ENCODE measurements at regions not wholly inside any gene's neighbourhood (a gene's known extent, or its start where the extent isn't known, plus 50 kb on each side); places are given as distances from the start of the nearest gene placed in this dataset.

DNA sequence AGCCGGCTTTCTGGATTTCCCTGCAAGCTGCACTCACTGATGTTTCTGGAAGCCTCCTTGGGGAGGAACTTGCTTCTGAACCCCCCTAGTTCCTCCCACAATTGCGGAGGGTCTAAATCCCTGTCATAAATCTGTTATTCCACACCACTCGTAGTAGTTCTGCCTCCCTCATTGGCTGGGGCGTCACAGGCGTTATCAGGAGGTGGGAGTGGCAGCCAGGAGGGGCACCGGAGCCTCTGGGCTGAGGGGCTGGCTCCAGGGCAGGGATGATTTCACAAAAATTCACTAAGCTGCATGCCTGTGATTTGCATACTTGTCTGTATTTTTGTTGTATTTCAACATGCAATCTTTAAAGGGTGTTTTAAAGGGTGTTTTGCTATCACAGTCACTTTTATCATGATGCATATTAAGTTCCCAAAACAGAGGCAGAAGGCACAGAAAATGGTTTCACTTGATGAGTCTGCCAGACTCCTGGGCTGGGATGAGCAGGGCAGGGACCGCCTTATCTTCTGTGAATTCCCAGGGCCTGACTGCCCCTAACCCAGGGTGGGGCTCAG, 176.2 kb upstream of the FOXF1 start:
- Histone ChIP-seq H3K4me3 (no peak overlapping the region), H3K36me3 (no peaks in the 10 kb centered on the region), H3K4me1 (no peaks in the 10 kb centered on the region), H3K9me3 (no peaks in the 10 kb centered on the region), H3K27me3 (peaks cover 0 to 52% of the 10 kb centered on the region in 2 donors), H3K27ac (no peak overlapping the region)
- no peak for DNase-seq
- ATAC-seq: no peak
- intact Hi-C loops (cut with DNase I): no loop called here
- TF ChIP-seq, protein P1, sequence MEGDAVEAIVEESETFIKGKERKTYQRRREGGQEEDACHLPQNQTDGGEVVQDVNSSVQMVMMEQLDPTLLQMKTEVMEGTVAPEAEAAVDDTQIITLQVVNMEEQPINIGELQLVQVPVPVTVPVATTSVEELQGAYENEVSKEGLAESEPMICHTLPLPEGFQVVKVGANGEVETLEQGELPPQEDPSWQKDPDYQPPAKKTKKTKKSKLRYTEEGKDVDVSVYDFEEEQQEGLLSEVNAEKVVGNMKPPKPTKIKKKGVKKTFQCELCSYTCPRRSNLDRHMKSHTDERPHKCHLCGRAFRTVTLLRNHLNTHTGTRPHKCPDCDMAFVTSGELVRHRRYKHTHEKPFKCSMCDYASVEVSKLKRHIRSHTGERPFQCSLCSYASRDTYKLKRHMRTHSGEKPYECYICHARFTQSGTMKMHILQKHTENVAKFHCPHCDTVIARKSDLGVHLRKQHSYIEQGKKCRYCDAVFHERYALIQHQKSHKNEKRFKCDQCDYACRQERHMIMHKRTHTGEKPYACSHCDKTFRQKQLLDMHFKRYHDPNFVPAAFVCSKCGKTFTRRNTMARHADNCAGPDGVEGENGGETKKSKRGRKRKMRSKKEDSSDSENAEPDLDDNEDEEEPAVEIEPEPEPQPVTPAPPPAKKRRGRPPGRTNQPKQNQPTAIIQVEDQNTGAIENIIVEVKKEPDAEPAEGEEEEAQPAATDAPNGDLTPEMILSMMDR (IDR thresholded peaks at IDR 0.05): no peak

DNA sequence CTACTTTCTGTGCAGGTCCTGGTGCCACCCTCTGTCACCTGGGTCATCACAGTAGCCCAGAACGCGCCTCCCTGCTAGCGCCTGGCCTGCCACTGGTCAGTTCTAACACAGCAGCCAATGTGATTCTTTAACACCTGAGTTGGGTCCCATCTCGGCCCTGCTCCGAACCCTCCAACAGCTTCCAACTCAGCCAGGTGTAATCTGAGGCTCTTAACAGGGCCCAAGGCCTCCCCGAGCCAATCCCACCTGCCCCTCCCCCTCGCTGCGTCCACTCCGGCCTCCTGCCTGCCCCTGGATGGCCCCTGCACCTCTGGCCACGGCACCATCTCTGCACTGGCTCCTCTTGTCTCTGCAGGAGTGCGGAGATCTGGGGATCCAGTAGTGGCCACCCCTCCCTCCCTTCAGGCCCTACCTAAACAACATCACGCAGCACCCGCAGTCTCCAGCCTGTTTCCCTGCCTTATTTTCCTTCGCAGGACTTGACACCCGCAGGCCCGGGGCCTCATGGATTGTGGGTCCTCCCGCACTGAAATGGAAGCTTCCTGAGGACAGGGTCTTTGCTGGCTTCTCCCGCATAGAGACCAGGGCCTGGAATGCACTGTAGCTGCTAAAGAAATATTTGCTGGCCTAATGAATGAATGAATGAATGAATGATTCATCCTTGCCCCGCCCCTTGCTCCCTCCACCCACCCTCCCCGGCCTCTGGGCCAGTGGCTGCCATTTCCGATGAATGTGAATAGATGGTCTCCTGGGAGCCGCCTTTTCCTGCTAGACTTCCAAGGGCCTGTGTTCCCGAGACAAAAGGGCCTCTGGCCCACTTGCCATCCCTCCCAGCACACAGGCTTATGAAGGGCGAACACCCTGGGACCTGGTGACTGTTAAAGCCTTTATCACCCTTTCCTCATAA, 174.8 kb upstream of the FOXF1 start:
- intact Hi-C loops (cut with DNase I): no loop called here
- TF ChIP-seq, protein P1 (IDR thresholded peaks at IDR 0.05): no peak
- H3K9me3 ChIP-seq: no peaks in the 10 kb centered on the region
- H3K36me3 ChIP-seq: no peaks in the 10 kb centered on the region
- H3K27me3 ChIP-seq: peaks cover 0 to 51% of the 10 kb centered on the region in 2 donors
- no peak overlapping the region for H3K27ac ChIP-seq
- DNase-seq: no peak
- no peak overlapping the region for H3K4me3 ChIP-seq
- no peaks in the 10 kb centered on the region for H3K4me1 ChIP-seq
- no peak for ATAC-seq

DNA sequence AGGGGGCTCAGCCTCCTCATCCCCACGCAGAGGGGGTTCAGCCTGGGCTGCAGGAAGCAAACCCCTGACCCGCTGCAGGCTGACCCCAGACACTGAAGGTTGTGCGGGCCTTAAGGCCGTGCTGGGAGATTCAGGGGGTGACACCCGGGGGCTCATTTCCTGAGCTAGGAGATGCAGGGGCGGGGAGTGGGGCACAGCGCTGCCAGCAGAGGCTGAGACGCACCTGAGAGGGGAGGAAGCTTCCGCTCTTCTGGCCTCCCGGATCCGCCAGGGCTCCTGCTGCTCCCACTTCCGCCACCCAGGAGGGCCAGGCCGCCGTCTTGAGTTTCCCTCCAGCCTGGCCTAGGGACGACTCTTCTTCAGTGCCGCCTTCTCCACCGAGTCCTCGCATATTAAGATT, 173.2 kb upstream of the FOXF1 start:
- TF ChIP-seq, protein P1 (IDR thresholded peaks at IDR 0.05): no peak
- Histone ChIP-seq H3K9me3 (no peaks in the 10 kb centered on the region), H3K36me3 (no peaks in the 10 kb centered on the region), H3K27ac (no peak overlapping the region), H3K4me3 (no peak overlapping the region), H3K4me1 (peaks cover 0 to 4% of the 10 kb centered on the region in 2 donors), H3K27me3 (peaks cover 0 to 47% of the 10 kb centered on the region in 2 donors)
- intact Hi-C loops (cut with DNase I): no loop called here
- ATAC-seq (no peak), DNase-seq (no peak)

DNA sequence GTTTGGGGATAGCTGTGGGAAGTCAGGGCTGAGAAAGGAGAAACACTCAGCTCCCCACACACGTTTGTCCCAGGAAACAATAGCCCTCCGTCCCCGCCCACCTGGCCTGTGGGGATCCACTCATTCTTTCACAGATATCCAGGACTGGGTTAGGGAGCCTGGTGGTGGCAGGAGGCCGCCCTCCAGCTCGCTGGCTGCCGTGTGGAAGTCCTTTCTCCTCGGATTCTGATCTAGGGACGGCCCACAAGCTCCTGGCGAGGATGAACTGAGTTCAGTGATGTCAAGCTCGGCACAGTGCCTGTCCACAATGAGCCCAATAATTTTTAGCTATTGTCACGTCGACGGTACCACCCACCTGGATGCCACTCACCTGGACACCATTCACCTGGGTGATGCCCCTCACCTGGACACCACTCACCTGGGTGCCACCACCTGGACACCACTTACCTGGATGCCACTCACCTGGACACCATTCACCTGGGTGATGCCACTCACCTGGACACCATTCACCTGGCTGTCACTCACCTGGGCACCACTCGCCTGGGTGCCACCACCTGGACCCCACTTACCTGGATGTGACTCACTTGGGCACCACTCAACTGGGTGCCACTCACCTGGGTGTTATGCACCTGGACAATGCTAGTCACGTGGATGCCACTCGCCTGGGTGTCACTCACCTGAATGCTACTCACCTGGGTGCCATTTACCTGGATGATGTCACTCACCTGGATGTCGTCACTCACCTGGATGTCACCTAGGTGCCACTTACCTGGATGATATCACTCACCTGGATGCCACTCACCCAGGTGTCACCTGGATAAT, 172.5 kb upstream of the FOXF1 start:
- TF ChIP-seq, protein P1 (IDR thresholded peaks at IDR 0.05): no peak
- no peaks in the 10 kb centered on the region for H3K36me3 ChIP-seq
- no peak overlapping the region for H3K4me3 ChIP-seq
- no peaks in the 10 kb centered on the region for H3K9me3 ChIP-seq
- no peak for DNase-seq
- H3K27ac ChIP-seq: no peak overlapping the region
- peaks cover 0 to 47% of the 10 kb centered on the region in 2 donors for H3K27me3 ChIP-seq
- H3K4me1 ChIP-seq: peaks cover 0 to 4% of the 10 kb centered on the region in 2 donors
- intact Hi-C loops (cut with DNase I): no loop called here
- ATAC-seq: no peak
